ENCODE measurements at regions not wholly inside any gene's neighbourhood (a gene's known extent, or its start where the extent isn't known, plus 50 kb on each side); places are given as distances from the start of the nearest gene placed in this dataset.
"Not testable (repeated sequence)": the region's sequence is repeated elsewhere in the genome, so short reads cannot be mapped to it uniquely, and the experiment has no call there.

DNA sequence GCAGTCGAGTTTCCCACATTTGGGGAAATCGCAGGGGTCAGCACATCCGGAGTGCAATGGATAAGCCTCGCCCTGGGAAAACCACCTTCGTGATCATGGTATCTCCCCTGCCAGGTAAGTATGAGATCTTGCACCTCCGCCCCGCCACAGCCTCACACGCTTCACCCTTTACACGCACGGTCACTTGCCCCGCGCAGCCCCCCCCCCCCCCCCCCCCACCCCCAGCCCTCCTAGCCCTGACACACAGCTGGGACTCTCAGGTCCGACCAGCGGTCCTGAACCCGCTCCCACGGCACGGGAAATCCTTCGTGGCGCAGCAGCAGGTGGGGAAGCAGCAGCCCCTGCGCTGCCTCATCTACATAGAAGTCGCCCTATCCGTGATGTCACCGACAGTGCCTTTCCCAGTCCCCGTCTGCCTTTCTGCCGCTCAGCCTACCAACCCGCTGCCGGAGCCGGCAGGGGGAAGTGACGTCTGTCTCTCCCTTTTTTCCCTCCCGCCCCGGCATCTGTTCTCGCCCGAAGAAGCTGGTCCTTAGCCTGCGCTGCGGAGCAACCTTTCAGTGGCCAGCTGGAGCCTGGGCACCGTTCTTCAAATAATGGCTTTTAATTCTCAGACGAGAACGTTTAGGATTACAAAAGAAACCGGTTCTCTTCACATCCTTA, 242.2 kb downstream of the FAM72C start:
- H3K27me3 ChIP-seq (replicated peaks); H3K4me3 ChIP-seq (ENCODE audit: low read depth, low read length); H3K36me3 ChIP-seq (replicated peaks); H3K27ac ChIP-seq; in situ Hi-C loops (cut with HindIII; ENCODE audit: low pct_ligation_motif_present, low sequenced_read_pairs); DNase-seq: not testable (repeated sequence)

DNA sequence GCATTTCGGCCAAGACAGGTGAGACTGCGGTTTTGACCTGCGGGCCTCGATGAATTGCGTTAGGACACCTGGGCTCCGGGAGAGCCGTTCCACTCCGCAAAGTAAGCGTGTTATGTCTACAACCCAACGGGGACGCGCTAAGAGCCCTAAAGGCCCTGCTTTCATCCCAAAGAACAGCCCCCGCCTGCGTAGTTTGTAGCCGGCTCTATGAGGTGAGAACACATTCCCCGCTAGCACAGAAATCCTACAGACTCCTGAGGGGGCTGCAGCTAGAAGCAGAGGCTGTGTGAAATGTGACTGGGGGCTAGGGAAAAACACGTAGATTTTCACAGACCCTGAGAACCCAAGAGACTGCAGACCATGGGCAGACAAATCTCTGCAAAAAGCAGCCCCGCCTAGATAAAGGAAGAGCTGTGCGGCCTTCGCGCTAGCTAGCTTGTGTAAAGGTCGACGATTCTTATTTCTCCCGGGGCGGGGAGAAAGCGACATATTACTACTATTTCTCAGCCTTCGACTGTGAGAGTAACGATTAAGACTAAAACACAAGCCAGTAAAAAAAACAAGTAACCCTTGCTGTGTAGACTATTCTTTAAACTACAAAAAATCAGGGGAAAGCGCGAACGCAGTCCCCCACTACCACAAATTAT, 242.9 kb downstream of the FAM72C start:
- H3K36me3 ChIP-seq (replicated peaks); in situ Hi-C loops (cut with HindIII; ENCODE audit: low pct_ligation_motif_present, low sequenced_read_pairs); H3K4me3 ChIP-seq (ENCODE audit: low read depth, low read length); H3K27ac ChIP-seq; DNase-seq; H3K27me3 ChIP-seq (replicated peaks): not testable (repeated sequence)

DNA sequence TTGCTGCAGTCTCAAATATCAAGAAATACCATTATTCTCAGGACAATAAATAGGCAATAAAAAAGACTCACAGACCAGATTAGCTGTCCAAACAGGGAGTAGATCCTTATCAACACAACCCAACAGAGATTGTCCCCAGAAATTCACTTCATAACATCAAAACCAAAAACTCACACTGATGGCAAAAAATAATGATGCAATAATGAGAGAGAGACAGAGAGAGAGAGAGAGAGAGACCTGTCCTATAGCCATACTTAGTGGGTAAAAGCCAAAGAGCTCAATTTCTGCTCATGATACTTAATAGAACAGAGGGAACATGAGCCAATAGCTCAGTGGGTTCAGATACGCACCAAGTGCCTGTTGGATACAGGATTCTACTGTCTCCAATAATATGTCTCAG, 244.5 kb downstream of the FAM72C start:
- no peak overlapping the region for H3K27ac ChIP-seq
- H3K36me3 ChIP-seq (replicated peaks): no peaks in the 10 kb centered on the region
- no peak for DNase-seq
- H3K4me3 ChIP-seq (ENCODE audit: low read depth, low read length): no peak overlapping the region
- no peaks in the 10 kb centered on the region for H3K27me3 ChIP-seq (replicated peaks)
- TF ChIP-seq CTCF (IDR thresholded peaks at IDR 0.05; ENCODE audit: low read depth, low read length, missing control alignments): no peak
- in situ Hi-C loops (cut with HindIII; ENCODE audit: low pct_ligation_motif_present, low sequenced_read_pairs): no loop called here

- Histone ChIP-seq H3K27ac (no peak overlapping the region), H3K36me3 (replicated peaks) (no peaks in the 10 kb centered on the region), H3K27me3 (replicated peaks) (no peaks in the 10 kb centered on the region), H3K4me3 (ENCODE audit: low read depth, low read length) (no peak overlapping the region)
- DNase-seq: no peak
- TF ChIP-seq CTCF (IDR thresholded peaks at IDR 0.05; ENCODE audit: low read depth, low read length, missing control alignments): no peak
- in situ Hi-C loops (cut with HindIII; ENCODE audit: low pct_ligation_motif_present, low sequenced_read_pairs): no loop called here
These were observed 250.8 kb downstream of the FAM72C start for GRCh38 chr1:143721024-143721373.

DNA sequence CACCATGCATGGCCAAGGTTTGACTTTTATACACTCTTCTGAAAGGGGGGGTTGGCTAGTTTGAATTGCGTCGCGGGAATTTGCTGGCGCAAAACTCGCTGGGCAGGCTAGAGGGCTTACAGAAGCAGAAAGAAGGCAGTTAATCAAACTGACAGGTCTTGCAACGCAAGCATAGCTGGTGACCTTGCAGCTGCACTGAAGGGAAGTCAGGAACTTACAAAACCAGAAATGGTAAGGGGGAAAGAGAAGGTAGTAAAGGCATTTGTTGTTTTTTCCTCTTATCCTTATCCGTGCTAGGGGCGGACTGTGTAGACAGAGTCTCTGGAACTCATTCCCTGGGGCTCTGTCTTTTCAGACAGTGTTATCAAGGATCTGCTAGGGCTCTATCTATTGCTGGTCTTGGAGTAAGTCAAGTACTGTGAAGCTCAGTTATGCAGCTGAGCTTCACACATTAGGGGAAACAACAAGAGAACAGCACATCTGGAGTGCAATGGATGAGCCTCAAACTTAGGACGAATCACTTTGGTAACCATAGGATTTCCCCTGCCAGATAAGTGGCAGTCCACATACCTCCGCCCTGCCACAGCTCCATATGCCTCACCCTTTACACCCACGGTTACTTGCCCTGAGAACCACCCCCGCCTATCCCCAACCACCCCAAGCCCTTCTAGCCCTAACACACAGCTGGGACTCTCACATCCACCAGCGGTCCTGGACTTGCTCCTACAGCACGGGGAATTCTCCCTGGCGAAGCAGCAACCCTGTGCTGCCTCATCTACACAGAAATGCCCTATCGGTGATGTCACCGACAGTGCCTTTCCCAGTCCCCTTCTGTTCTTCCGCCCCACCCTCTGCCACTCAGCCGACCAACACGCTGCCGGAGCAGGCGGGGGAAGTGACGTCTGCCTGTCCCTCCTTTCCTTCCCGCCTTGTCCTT, 251.4 kb downstream of the FAM72C start:
- no peak for DNase-seq
- Histone ChIP-seq H3K27me3 (replicated peaks) (no peaks in the 10 kb centered on the region), H3K4me3 (ENCODE audit: low read depth, low read length) (no peak overlapping the region), H3K27ac (no peak overlapping the region), H3K36me3 (replicated peaks) (no peaks in the 10 kb centered on the region)
- in situ Hi-C loops (cut with HindIII; ENCODE audit: low pct_ligation_motif_present, low sequenced_read_pairs): no loop called here
- no peak for TF ChIP-seq CTCF (IDR thresholded peaks at IDR 0.05; ENCODE audit: low read depth, low read length, missing control alignments)

GRCh38 chr1:143718524-143718923, 253.3 kb downstream of the FAM72C start:
- H3K27me3 ChIP-seq (replicated peaks): no peaks in the 10 kb centered on the region
- no peak for DNase-seq
- in situ Hi-C loops (cut with HindIII; ENCODE audit: low pct_ligation_motif_present, low sequenced_read_pairs): no loop called here
- H3K4me3 ChIP-seq (ENCODE audit: low read depth, low read length): no peak overlapping the region
- no peak overlapping the region for H3K27ac ChIP-seq
- no peaks in the 10 kb centered on the region for H3K36me3 ChIP-seq (replicated peaks)
- TF ChIP-seq CTCF (IDR thresholded peaks at IDR 0.05; ENCODE audit: low read depth, low read length, missing control alignments): no peak
